GM18507 (cell line): ENCODE measurements at regions not wholly inside any gene's neighbourhood (a gene's known extent, or its start where the extent isn't known, plus 50 kb on each side); places are given as distances from the start of the nearest gene placed in this dataset.

Source experiments
- DNase-seq: peaks from one replicate; pipeline ENCODE4 v3.0.0; 2011; ENCODE audit warnings: low read depth; ENCODE audit not compliant: insufficient read length; ENCODE audit errors: extremely low spot score
- FAIRE-seq: peaks from 2 replicates; lab custom pipeline; 2011; peaks lifted over from hg19 to GRCh38; lab: Jason Lieb, UNC

DNA sequence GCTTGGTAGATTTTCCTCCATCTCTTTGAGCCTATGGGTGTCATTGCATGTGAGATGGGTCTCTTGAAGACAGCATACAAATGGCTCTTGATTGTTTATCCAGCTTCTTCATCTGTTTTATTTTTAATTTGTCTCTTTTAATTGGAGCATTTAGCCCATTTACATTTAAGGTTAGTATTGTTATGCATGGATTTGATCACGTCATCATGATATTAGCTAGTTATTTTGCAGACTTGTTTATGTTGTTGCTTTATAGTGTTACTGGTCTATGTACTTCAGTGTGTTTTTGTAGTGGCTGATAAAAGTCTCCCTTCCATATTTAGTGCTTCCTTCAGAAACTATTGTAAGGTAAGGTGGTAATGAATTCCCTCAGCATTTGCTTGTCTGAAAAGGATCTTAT, 78.6 kb upstream of the RGMB start:
- DNase-seq, result no peak
- no peak for FAIRE-seq

DNA sequence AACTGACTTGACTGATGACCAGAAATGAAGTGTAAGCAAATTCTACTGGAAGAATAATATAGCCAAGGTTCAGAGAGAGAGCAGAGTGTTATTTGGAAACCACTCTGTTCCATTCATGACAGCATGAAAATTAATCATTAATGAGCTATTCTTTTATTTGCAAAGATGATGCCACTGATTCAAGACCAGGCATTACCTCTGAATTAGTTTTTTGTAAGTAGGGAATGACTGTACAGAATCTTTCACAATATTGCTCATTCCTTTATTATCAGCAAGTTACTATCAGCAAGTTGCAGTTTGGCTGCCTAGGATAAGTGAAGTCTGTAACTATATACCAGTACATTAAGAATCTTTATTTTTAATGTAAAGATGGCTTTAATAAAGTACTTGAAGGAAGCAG, 75.1 kb upstream of the RGMB start:
- FAIRE-seq (no peak), DNase-seq (no peak)

DNA sequence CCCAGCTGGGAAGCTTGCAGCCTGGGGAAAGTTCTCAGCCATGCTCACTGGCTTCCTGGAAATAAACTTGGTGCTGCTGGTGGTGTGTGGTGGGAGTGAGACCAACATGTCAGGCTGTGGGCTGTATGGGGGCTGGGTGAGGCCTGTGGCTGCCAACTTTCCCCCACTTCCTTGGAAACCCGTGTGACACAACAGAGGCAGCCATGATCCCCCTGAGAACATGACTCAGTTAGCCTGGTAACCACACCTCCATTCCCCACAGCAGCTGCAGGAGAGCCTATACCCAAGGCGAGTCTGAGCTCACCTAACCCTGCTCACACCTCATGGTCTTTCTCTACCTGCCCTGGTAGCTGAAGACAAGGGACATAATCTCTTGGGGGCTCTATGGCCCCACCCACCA, 72.7 kb upstream of the RGMB start:
- FAIRE-seq (no peak), DNase-seq (no peak)

DNA sequence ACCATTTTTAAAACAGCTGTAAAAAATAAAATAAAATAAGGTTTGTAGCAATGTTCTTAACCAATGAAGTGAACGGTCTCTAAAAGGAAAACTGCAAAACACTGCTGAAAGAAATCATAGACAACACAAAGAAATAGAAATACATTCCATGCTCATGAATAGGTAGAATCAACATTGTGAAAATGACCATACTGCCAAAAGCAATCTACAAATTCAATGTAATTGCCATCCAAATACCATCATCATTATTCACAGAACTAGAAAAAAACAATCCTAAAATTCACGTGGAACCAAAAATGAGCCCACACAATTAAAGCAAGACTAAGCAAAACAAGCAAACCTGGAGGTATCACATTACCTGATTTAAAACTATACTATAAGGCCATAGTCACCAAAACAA, 67.6 kb upstream of the RGMB start:
- DNase-seq, result no peak
- FAIRE-seq, result no peak

DNA sequence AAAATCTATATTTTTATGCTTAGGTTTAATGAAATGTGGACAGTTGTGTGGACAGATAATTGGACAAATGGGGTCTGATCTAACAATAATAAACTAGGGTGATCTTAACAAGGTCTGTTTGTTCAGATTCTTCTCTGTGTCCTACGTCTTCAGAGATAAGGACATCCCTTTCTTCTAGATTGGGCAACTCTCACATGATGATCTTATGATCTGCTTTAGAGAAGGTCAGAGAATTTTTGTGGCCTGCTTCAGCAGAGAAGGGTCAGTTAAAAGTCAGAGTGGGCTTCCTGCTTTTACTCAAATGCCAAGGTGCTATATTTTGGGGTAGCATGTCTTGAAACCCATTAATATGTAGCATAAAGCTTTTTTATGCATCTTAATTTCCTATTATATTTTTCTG, 63.8 kb upstream of the RGMB start:
- FAIRE-seq (no peak), DNase-seq (no peak)

DNA sequence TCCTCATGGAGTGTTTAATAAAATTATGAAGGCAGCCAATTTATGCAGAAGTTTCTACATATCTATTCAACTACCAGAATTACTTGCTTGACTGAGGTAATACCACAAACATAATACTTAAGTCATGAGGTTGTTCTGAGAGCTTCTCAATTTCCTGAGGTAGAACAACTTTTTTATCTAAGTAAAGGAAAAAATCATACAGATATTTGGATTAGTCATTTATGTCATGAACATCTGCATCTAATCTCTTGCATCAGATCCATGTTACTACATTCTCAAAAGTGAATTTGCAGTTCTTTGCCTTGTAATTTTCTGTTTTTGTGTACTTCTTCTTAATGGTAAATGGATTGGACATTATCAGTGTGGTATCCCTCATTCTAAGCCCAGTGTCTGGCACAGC, 60.4 kb upstream of the RGMB start:
- no peak for DNase-seq
- no peak for FAIRE-seq

DNA sequence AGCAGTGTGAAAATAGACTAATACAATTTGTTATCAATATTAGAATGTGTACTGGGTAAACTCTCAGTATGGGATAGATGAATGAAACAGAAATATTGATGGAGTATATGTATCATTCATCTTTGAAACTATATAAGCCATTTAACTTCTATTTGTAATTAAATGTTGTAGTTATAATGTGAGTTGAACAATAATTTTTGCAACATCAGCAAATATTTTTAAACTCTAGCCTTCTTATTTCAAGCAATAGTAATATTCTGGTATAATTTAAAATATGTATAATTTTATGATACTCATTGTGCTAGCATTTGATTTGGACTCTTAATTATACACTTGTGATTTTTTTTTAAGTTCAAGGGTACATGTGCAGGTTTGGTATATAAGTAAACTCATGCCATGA, 59.6 kb upstream of the RGMB start:
- FAIRE-seq (no peak), DNase-seq (no peak)

DNA sequence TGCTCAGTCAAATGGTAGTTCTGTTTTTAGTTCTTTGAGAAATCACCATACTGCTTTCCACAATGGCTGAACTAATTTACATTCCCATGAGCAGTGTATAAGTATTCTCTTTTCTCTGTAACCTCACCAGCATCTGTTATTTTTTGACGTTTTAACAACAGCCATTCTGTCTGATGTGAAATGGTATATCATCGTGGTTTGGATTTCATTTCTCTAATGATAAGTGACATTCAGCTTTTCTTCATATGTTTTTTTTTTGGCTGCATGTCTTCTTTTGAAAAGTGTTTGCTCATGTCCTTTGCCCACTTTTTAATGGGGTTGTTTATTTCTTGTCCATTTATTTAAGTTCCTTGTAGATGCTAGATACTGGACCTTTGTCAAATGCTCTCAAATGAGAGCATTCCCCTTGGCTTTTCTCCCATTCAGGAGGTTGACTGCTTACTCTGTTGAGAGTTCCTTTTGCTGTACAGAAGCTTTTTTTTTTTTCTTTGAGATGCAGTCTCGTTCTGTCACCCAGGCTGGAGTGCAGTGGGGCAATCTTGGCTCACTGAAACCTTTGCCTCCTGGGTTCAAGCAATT, 58.7 kb upstream of the RGMB start:
- FAIRE-seq (no peak), DNase-seq (no peak)

DNA sequence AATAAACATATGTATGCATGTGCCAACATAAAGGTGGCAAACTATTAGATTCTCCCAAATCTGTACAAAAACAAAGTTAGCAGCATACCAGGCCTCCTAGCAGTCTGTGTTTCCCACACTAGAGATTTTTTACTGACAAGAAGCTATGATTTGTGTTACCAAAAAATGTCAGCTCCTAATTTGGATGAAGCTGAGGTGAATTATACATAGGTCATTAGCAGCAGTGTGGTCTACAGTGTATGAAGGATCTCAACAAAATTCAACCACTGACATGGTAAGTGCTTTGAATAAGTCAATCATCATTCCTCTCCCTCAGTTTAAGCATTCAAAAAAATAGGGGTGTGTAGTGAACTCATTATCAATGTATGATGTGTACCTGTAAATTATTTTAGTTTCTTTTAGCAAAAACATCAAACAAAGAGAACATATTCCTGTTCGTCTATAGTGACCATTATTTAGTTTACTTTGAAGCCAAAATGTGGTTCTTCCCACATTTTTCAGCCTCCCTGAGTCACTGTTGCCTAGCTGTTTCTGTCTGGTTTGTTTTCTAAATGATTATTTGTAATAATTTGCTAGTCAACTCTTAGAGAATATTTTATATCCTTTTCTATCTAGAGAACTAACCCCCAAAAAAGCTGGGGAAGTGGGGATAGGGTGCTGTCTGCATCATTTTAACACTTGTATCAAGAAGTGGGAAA, 52.1 kb upstream of the RGMB start:
- FAIRE-seq (no peak), DNase-seq (no peak)

DNA sequence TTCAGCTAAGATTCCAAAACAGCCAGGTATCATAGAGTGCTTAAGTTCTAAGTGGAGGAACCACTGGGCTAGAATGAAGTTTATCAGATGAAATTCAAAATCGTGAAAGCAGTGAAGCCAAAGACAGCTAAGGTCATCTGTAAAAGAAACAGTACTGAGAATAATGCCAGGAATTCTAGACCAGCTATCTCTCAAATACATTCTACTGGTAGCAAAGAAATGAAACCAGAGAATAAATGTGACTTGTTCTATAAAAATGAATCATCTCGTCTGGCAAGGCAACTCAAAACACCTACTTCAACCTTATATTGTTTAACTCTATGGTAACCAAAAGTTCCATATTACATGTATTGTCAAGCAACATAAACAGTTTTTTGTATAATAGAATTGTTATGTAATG, 51.3 kb upstream of the RGMB start:
- DNase-seq (no peak), FAIRE-seq (no peak)

DNA sequence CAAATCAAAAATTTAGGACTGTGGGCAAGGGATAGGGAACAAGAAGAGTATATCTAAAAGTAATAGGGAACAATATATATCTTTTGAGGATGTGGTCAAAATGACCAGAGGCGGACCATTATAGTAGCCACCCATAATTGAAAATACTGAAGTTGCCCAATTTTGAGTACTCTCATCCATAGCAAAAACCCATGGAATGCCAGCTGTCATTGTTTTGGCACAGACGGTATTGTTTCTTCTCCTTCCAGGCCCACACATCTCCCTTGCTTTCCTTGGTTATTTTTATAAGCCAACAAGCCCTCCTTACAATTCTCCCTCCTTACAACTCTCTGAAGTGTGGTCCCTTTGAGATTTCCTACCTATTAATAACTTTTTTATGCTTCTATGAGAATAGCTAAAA, 50.4 kb upstream of the RGMB start:
- DNase-seq, result no peak
- no peak for FAIRE-seq
